ENCODE measurements at regions not wholly inside any gene's neighbourhood (a gene's known extent, or its start where the extent isn't known, plus 50 kb on each side); places are given as distances from the start of the nearest gene placed in this dataset.

DNA sequence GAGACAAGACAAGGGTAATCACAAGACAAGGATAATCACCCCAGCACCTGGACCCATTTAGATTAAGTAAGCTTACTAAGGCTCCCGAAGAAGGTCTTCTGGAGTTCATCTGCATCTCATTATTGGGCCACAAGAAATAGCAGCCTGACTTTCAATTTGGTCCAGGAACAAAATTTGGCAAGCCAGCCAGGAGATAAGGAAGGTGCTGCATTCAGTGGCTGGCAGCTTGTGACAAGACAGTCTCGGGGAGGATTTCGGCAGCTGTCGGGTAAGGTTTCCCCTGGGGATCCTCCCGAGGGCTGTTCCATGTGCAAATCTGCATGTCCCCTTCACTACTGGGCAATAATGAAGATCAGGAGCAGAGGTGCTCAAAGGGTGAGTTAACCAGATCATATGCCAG is 195.2 kb downstream of the FCRL5 start:
- TF ChIP-seq, protein P1, sequence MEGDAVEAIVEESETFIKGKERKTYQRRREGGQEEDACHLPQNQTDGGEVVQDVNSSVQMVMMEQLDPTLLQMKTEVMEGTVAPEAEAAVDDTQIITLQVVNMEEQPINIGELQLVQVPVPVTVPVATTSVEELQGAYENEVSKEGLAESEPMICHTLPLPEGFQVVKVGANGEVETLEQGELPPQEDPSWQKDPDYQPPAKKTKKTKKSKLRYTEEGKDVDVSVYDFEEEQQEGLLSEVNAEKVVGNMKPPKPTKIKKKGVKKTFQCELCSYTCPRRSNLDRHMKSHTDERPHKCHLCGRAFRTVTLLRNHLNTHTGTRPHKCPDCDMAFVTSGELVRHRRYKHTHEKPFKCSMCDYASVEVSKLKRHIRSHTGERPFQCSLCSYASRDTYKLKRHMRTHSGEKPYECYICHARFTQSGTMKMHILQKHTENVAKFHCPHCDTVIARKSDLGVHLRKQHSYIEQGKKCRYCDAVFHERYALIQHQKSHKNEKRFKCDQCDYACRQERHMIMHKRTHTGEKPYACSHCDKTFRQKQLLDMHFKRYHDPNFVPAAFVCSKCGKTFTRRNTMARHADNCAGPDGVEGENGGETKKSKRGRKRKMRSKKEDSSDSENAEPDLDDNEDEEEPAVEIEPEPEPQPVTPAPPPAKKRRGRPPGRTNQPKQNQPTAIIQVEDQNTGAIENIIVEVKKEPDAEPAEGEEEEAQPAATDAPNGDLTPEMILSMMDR (IDR thresholded peaks at IDR 0.05) = no peak
- TF ChIP-seq POLR2A (IDR thresholded peaks at IDR 0.05) = no peak

All from lower leg skin (tissue), 3 donors.